Type B pancreatic cell (in vitro differentiated cells): ENCODE measurements at regions not wholly inside any gene's neighbourhood (a gene's known extent, or its start where the extent isn't known, plus 50 kb on each side); places are given as distances from the start of the nearest gene placed in this dataset.
A peak's percentile ranks its signal among the peaks of the same experiment; 100 is the strongest.

Experiments used
- DNase-seq: peaks from one replicate; pipeline ENCODE4 v3.0.0; 2021; ENCODE audit warnings: mixed read lengths; ENCODE audit not compliant: unreplicated experiment; ENCODE audit errors: extremely low spot score
- H3K27ac Mint-ChIP-seq: 2 replicates; pipeline ENCODE4 v1.8.0; 2021; ENCODE audit warnings: mild to moderate bottlenecking, mixed read lengths
- H3K27me3 Mint-ChIP-seq: 2 replicates; pipeline ENCODE4 v1.8.0; 2021; ENCODE audit warnings: mixed read lengths
- H3K36me3 Mint-ChIP-seq: 2 replicates; pipeline ENCODE4 v1.8.0; 2021; ENCODE audit warnings: mixed read lengths
- H3K4me1 Mint-ChIP-seq: one replicate; pipeline ENCODE4 v1.8.0; 2021; ENCODE audit warnings: mixed read lengths; ENCODE audit not compliant: unreplicated experiment
- H3K4me3 Mint-ChIP-seq: 2 replicates; pipeline ENCODE4 v1.8.0; 2021; ENCODE audit warnings: mild to moderate bottlenecking, mixed read lengths
- H3K9me3 Mint-ChIP-seq: 2 replicates; pipeline ENCODE4 v1.8.0; 2021; ENCODE audit warnings: mixed read lengths
- CTCF ChIP-seq: fragments of 200-600 bp; sonication (generic); conservative IDR thresholded peaks from 2 replicates; pipeline ENCODE4 v1.5.0; 2021; ENCODE audit warnings: antibody characterized with exemption, mild to moderate bottlenecking

DNA sequence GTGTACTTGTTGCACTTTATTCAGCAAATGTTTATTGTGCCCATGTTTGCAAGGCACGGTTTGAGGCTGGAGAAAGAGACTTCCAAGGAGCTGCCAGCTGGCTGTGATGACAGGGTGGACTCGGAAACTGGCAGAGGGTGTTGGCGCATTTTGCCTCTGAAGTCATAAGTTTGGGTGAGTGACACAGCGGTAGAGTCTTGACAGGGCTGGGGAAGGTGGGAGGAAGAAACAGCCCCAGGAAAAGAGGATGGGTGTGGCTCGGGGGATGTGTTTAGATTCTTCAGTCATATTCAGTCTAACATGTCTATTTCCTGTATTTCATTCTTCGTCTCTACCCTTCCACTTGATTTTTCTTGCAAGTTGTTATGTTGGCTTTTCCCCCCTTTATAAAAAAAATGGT is 77.0 kb upstream of the STOX2 start:
- H3K27ac Mint-ChIP-seq = peak overlapping the region; percentile 77
- H3K9me3 Mint-ChIP-seq = no peaks in the 10 kb centered on the region
- H3K36me3 Mint-ChIP-seq = no peaks in the 10 kb centered on the region
- no peak for TF ChIP-seq CTCF
- H3K4me3 Mint-ChIP-seq = peak overlapping the region; percentile 11
- peaks cover 28% of the 10 kb centered on the region for H3K4me1 Mint-ChIP-seq
- no peaks in the 10 kb centered on the region for H3K27me3 Mint-ChIP-seq
- no peak for DNase-seq

DNA sequence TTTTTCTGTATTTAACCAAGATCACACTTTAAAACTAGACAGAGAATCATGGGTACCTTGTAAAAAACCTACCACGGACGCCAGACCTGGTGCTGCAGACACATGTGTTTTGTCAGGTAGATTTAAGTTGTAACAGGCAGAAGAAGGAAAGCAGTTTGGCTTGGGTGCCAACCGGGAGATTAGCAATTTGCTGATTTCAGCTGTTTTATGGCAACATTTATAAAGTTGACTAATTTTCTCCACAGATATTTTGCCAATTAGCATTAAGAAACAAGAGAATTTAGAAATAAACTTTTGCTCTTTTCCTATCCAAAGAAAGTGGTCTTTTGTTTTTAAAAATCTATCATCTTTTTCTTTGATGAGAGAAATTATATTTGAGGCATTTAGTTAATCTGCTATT is 76.3 kb upstream of the STOX2 start:
- no peak for DNase-seq

GRCh38 chr4:183830438-183830985 is 74.6 kb upstream of the STOX2 start:
- H3K27ac Mint-ChIP-seq = peak overlapping the region; percentile 83
- H3K4me1 Mint-ChIP-seq = peaks cover 28% of the 10 kb centered on the region
- H3K9me3 Mint-ChIP-seq = no peaks in the 10 kb centered on the region
- DNase-seq = no peak
- no peaks in the 10 kb centered on the region for H3K27me3 Mint-ChIP-seq
- no peaks in the 10 kb centered on the region for H3K36me3 Mint-ChIP-seq
- peak overlapping the region; percentile 70 for H3K4me3 Mint-ChIP-seq
- no peak for TF ChIP-seq CTCF

More for the DNA sequence above, 76.3 kb upstream of the STOX2 start:
- Mint-ChIP-seq H3K36me3 (no peaks in the 10 kb centered on the region), H3K9me3 (no peaks in the 10 kb centered on the region), H3K27me3 (no peaks in the 10 kb centered on the region), H3K4me3 (no peak overlapping the region), H3K4me1 (peaks cover 28% of the 10 kb centered on the region), H3K27ac (no peak overlapping the region)
- TF ChIP-seq CTCF = no peak

- Mint-ChIP-seq H3K27ac (peak overlapping the region; percentile 83), H3K4me1 (peaks cover 23% of the 10 kb centered on the region), H3K36me3 (no peaks in the 10 kb centered on the region)
These were observed 74.1 kb upstream of the STOX2 start for GRCh38 chr4:183831026-183831446.

DNA sequence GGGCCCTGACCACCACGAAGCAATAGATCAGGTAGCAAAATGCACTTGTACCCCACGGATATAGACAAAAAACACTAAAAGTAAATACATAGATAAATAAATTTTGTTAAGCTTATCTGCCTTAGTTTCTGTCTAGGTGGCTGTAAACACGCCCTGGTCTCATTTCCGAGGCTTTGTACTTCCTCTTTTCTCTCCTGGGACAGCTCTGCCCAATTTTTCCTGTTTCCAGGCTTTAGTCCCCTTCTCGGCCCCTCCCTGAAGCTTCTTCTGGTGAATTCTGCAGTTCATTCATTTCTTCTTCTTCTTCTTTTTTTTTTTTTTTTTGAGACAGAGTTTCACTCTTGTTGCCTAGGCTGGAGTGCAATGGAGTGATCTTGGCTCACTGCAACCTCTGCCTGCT is 73.4 kb upstream of the STOX2 start:
- Mint-ChIP-seq H3K27ac (no peak overlapping the region), H3K9me3 (no peaks in the 10 kb centered on the region), H3K27me3 (no peaks in the 10 kb centered on the region), H3K4me3 (no peak overlapping the region), H3K4me1 (peaks cover 22% of the 10 kb centered on the region), H3K36me3 (no peaks in the 10 kb centered on the region)
- TF ChIP-seq CTCF = no peak
- no peak for DNase-seq

More at GRCh38 chr4:183831026-183831446, 74.1 kb upstream of the STOX2 start:
- no peaks in the 10 kb centered on the region for H3K9me3 Mint-ChIP-seq
- H3K27me3 Mint-ChIP-seq = no peaks in the 10 kb centered on the region
- no peak for TF ChIP-seq CTCF
- H3K4me3 Mint-ChIP-seq = peak overlapping the region; percentile 70
- DNase-seq = no peak
